ENCODE measurements at regions not wholly inside any gene's neighbourhood (a gene's known extent, or its start where the extent isn't known, plus 50 kb on each side); places are given as distances from the start of the nearest gene placed in this dataset.

GRCh38 chr10:8416192-8416701 lies 361.8 kb downstream of the GATA3 start:
- TF ChIP-seq CTCF (IDR thresholded peaks at IDR 0.05; ENCODE audit: borderline replicate concordance, insufficient read depth, low read depth, low read length) = no peak
- H3K4me3 ChIP-seq (ENCODE audit: low read depth, low read length) = no peak overlapping the region

GRCh38 chr10:8416760-8417159 lies 362.3 kb downstream of the GATA3 start:
- no peak overlapping the region for H3K4me3 ChIP-seq (ENCODE audit: low read depth, low read length)
- TF ChIP-seq CTCF (IDR thresholded peaks at IDR 0.05; ENCODE audit: borderline replicate concordance, insufficient read depth, low read depth, low read length) = no peak

- H3K4me3 ChIP-seq (ENCODE audit: low read depth, low read length) = no peak overlapping the region
Measured at GRCh38 chr10:8417631-8418030, 363.1 kb downstream of the GATA3 start.

GRCh38 chr10:8418631-8419030 lies 364.1 kb downstream of the GATA3 start:
- no peak overlapping the region for H3K4me3 ChIP-seq (ENCODE audit: low read depth, low read length)
- TF ChIP-seq CTCF (IDR thresholded peaks at IDR 0.05; ENCODE audit: borderline replicate concordance, insufficient read depth, low read depth, low read length) = no peak

More at GRCh38 chr10:8417631-8418030, 363.1 kb downstream of the GATA3 start:
- TF ChIP-seq CTCF (IDR thresholded peaks at IDR 0.05; ENCODE audit: borderline replicate concordance, insufficient read depth, low read depth, low read length) = no peak

- TF ChIP-seq CTCF (IDR thresholded peaks at IDR 0.05; ENCODE audit: borderline replicate concordance, insufficient read depth, low read depth, low read length) = no peak
Measured at GRCh38 chr10:8420182-8420581, 365.7 kb downstream of the GATA3 start.

GRCh38 chr10:8424555-8425211 lies 370.2 kb downstream of the GATA3 start:
- no peak overlapping the region for H3K4me3 ChIP-seq (ENCODE audit: low read depth, low read length)
- TF ChIP-seq CTCF (IDR thresholded peaks at IDR 0.05; ENCODE audit: borderline replicate concordance, insufficient read depth, low read depth, low read length) = no peak

More at GRCh38 chr10:8420182-8420581, 365.7 kb downstream of the GATA3 start:
- H3K4me3 ChIP-seq (ENCODE audit: low read depth, low read length) = no peak overlapping the region

- no peak overlapping the region for H3K4me3 ChIP-seq (ENCODE audit: low read depth, low read length)
- no peak for TF ChIP-seq CTCF (IDR thresholded peaks at IDR 0.05; ENCODE audit: borderline replicate concordance, insufficient read depth, low read depth, low read length)
Measured at GRCh38 chr10:8428654-8429053, 374.2 kb downstream of the GATA3 start.

All from GM12875 (cell line).